Stimulated activated CD8-positive, alpha-beta memory T cell treated with anti-CD3 and anti-CD28 coated beads, Interleukin-4, amount 100 ng/mL, for 48 hours (primary cell): ENCODE measurements at regions not wholly inside any gene's neighbourhood (a gene's known extent, or its start where the extent isn't known, plus 50 kb on each side); places are given as distances from the start of the nearest gene placed in this dataset.

Experiments used
- DNase-seq: peaks from one replicate; pipeline ENCODE4 v3.0.0-alpha.2; 2020

DNA sequence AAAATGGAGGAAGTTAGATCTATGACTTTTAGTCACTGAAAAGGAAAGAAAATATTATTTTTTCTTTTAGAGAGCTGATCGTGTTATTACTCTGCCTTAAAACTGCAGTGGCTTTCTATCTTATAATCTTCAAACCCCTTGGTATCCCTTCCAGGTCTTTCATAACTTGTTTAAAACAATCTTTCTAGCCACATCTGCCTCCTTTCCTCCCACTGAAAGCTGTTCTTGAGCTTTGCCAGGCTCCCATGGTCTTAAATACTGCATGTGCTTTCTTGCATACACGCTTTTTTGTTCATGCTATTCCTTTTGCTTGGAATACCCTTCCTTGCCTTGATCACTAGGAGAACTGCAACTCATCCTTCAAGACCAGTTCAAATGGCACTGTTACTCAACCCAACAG is 65.9 kb upstream of the GADD45A start:
- DNase-seq = no peak

DNA sequence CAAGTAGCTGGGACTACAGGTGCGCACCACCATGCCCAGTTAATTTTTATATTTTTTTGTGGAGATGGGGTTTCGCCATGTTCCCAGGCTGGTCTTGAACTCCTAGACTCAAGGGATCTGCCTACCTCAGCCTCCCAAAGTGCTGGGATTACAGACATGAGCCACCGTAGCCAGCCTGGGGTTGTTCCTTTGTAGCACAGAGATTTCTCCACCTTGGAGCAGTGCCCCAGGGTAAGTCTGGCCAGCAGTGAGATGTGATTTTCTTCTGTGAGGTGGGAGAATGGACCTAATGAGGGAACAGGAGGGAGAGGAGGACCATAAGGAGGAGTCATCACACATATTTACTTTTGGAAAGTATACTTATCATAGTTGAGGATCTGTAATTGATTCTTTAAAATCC is 61.1 kb upstream of the GADD45A start:
- no peak for DNase-seq

DNA sequence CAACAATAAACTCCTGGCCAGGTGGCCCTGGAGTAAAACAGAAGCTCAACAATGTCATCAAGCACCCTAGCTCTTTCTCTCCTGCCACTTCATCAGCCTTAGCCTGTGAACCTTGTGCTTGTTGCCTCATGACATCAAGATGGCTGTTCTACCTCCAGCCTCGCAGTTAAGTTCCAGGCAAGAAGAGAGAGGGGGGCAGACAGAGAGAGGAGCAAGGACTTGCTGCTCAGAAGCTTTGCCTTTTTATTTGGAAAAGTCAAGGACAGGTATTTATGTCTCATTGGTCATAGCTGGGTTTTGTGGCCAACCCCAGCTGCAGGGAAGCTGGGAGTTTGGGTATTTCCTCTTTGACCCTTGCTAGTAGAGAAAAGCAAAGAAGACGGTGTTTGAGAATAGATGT is 60.3 kb upstream of the GADD45A start:
- no peak for DNase-seq

DNA sequence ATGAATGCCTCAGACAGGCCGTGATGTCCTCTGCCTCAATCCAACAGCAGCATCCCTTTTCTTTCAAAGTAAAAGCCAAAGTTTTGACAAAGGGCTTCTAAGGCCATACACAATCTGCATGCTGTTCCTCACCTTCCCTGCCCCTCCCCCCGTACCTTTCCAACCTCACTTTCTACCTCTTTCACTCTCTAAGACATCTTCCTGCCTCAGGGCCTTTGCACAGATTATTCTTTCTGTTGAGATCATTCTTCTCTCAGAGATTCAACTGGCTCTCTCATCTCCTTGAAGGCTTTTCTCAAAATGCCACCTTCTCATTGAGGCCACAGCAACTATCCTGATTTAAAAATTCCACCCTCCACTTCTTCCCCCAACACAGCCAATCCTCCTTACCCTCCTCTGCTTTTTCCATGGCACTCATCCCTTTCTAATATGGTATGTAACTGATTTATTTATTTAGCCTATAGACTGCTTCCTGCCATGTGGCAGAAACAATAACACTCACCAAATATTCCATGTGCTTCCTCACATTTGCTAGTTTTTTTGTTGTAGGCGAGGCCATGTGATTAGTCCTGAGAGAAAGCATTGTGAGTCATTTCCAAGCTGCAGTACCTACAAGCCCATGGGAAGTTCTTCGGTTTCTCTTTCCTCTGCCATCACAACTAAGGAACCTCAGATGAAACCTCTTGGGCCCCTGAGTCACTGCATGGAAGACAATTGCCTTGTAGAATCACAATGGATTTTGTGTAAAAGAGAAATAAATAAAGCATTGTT is 58.7 kb upstream of the GADD45A start:
- DNase-seq = no peak

- no peak for DNase-seq
Observed at GRCh38 chr1:67626861-67627235, 58.2 kb upstream of the GADD45A start.

DNA sequence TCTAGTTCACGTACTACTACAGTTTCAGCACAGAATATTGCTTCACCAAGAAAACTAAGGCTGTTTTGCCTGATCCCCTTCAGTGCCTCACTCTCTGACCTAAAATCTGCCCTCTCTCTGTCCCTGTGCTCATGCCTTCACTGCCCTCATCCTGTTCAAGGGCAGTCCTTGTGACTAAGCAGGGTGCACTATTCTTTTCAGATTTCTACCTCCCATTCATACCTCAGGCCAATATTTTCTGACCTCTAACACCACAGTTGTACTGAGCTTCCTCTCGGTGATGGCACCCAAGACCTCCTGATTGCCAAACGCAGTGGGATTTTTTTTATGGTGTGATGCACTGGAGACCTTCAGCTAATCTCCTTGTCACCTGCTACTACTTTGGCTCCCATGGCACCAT is 57.7 kb upstream of the GADD45A start:
- DNase-seq = no peak

DNA sequence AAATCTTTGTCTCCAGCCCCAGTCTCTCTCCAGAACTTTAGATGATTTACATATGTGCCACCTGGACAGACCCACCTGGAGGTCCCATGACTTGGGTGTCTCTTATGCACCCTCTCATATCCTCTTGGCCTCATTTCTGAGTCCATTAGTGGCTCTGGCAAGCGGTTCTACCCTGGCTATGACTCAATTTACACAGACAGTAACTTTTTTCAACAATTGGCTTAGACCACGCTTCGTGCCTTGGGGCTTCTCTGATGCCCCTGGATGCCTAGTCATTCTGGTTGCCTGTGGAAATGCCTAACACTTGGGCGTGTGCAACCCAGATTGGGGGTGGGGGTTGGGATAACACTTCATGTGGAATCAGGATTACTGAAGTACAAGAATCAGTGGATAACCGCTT is 57.1 kb upstream of the GADD45A start:
- no peak for DNase-seq

GRCh38 chr1:67629370-67630075 is 55.5 kb upstream of the GADD45A start:
- DNase-seq = no peak

DNA sequence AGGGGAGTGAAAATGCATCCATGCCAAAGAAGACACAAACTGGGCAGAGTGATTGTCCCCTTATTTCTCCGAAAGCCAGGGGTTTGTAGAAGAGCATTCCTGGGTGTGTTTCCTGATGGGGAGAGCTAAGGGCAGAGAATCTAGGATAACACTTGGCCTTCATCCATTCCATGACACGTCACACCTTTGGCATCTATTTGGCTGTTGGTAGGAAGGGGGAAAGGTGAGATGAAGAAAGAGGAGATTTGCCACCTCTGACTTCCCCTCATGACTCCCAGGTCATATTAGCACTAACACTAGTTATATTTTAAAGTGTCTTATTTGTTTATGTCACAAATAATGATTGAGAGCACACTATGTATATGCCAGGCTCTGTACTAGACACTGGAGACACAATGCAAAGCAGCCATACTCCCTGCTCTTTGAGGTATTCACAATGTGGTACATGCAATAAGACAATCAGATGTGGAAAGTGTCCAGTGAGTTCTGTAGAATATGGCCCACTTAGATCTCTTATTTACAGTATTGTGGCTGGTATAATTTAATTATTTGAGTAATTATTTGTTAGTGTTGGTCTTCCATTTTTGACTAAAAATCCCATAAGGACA is 54.5 kb upstream of the GADD45A start:
- no peak for DNase-seq

GRCh38 chr1:67632356-67632755 is 52.6 kb upstream of the GADD45A start:
- DNase-seq = no peak

GRCh38 chr1:67632811-67633655 is 52.0 kb upstream of the GADD45A start:
- DNase-seq = no peak

DNA sequence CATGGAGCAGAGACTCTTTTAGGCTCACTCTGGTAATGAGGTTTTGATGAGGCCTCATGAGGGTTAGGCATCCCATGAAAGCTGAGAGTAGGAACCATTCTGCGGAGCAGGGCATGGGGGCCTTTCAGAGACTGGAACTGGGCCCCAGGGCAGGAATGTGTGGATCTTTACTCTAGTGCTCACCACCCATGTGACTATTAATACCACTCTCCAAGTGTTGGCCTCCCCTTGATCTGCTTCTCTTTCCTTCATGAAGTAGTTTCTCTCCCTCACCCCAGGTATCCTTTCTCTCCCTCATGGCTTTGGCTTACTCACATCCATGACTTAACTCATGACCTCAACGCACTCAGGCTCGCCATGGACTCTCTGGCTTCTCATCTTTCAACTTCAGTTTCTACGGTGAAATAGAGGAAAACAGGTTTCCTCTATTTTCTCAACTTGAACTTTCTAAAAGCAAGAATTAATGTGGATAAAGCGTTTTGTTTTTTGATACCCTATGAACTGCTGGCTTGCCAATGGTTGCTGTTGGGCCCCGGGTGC is 50.5 kb upstream of the GADD45A start:
- DNase-seq = no peak

DNA sequence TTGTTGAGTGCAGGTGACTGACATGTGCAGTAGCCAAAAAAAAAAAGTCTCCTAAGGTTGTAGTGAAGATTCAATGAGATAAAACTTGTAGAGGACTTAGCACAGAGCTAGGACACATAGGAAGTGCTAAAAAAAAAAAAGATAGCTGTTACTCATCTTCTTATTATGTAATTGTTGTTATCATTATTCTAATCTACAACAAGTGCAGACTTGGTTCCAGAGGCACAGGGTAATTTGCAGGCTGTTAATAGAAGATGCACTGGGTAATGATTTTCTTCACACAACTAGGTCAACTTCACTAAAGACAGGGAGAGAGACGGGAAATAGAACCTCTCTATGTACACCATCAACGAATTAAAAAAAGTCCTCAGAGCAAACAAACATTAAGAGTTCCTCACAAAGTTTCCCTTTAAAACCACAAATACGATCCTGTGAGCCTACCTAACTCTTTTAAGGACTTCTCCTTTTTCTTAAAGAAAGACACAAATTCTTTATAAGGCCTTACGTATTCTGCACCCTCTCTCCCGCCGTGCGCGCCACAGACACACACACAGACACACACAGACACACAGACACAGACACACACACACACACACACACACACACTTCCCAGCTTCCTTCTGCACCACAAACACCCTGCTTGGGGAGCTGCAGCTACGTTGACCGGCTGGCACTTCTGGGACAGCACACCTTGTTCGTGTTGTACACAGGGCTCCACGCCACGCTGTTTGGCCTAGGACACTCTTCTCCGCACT is 49.8 kb upstream of the GADD45A start:
- DNase-seq = no peak
